GM18519 (cell line): ENCODE measurements at regions not wholly inside any gene's neighbourhood (a gene's known extent, or its start where the extent isn't known, plus 50 kb on each side); places are given as distances from the start of the nearest gene placed in this dataset.
"Not testable (repeated sequence)": the region's sequence is repeated elsewhere in the genome, so short reads cannot be mapped to it uniquely, and the experiment has no call there.

Experiments used
- ATAC-seq: cut with Tn5 transposase; IDR thresholded peaks from one replicate; pipeline ENCODE4 v1.9.1; 2021; ENCODE audit warnings: mild to moderate bottlenecking, moderate library complexity; ENCODE audit not compliant: unreplicated experiment, low FRiP score

DNA sequence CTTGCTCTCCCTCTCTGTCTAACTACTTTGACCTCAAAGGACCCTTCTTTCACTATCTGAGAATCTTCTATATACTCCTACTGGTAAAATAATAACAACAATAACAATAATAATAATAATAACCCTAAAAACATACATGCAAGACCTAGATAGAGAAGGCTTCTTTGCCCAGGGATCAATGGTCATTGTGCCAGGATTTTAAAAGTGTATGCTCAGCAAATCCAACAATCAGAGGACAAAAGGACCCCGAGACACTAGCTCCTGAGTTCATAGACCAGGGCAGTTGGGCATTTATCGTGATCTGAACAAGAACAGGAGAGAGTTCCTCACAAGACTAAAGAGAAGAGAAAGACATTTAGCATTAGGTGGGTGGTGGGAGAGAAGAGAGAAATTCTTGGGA is 358.5 kb downstream of the DAD1 start:
- ATAC-seq = no peak

DNA sequence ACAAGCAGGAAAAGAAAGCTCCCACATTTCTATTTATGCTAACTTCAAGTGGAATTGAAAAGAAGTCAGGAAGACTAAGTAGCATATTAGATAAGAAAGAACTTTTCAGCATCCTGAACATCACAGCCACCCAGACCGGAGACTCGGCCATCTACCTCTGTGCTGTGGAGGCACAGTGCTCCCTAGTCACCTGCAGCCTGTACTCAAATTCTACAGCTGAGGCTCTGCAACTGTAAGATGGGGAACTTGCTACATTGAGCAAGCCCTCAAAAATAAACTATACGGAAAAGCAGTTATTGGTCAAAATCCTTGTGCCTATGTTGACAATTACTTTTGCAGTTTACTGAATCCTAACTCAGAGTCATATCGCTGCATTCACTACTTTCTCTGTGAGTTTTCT is 361.9 kb downstream of the DAD1 start:
- ATAC-seq = no peak

- ATAC-seq = no peak
These were observed 362.6 kb downstream of the DAD1 start for GRCh38 chr14:22226381-22226780.

DNA sequence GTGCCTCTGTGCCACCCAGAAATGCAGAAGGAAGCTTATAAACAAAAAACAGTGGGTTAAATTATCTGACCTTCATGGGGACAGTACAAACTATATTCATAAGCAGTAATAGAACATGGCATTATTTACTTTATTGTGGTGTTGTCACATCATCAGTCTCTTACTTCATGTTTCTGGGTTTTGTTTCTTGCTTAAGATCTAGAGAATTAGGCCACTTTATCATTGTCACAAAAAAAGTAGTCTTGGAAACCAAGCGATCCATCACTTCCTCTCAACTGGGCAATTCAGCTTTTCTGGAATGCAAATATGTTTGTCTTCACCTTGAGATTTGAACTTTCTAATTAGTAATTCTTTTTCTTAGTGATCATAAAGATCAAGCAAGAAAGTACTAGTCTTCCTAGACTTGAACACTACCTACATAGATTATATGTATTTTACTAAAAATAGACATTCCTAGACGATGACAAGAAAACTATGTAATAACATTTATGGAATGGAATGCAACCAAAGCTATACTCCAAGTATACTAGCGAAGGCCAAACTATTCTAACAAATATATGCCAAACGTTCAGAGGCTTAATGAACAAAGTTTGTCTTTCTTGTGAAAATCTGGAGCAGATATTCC is 363.4 kb downstream of the DAD1 start:
- ATAC-seq = no peak

DNA sequence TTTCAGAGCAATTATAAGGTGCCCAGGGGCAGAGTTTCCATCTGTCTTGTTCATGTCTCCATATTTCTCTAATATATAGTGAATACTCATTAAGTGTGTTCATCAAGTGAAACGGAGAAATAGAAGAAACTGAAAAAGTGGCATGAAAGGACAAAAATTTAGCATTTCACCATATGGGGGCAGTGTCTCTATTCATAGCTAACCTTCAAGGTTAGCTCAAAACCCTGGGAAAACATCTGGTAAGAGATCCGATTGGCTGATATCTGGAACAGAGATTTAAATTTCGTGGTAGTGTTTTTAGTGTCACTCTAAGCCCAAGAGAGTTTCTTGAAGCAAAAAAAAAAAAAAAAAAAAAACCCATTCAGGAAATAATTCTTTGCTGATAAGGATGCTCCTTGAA is 367.5 kb downstream of the DAD1 start:
- ATAC-seq = no peak

DNA sequence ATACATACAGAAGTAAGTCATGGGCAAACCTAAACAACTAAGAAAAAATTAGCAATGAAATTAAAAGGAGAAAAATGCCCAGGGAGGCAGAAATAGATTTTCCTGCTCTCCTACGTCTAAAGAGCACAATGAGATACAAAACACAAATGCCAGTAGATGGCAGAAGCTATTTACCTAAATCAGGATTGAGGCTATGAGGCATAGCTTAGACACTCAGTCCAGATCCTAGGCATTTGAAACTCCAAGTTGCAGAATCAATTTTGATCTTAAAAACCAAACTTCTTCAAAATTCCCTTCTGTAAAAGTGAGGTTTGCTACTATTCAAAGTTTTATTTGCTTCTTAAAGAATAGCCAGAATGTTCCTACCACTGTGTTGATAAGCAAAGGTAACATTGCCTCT is 368.6 kb downstream of the DAD1 start:
- ATAC-seq = no peak

- ATAC-seq = no peak
These were observed 370.3 kb downstream of the DAD1 start for GRCh38 chr14:22218728-22219127.

DNA sequence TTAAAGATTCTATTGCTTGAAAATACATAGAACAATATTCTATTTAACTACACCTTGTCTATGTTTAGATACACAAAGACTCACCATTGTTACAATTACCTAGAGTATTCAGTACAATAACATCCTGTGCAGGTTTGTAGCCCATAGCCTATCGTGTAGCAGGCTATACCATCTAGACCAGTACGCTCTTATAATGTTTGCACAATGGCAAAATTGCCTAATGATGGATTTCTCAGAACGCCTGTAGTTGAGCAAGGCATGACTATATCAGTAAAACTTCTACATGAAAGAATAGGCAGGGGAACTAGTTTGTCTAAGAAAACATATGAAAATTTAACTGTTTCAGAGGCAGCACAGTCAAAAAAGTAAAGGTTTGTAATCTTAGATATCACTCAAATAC is 375.9 kb downstream of the DAD1 start:
- no peak for ATAC-seq

GRCh38 chr14:22210906-22211305 is 378.1 kb downstream of the DAD1 start:
- ATAC-seq = no peak

GRCh38 chr14:22210026-22210425 is 379.0 kb downstream of the DAD1 start:
- no peak for ATAC-seq

GRCh38 chr14:22203036-22203435 is 386.0 kb downstream of the DAD1 start:
- ATAC-seq = no peak

GRCh38 chr14:22202313-22202712 is 386.7 kb downstream of the DAD1 start:
- no peak for ATAC-seq

GRCh38 chr14:22200977-22201605 is 387.9 kb downstream of the DAD1 start:
- no peak for ATAC-seq

- not testable (repeated sequence) for ATAC-seq
These were observed 388.9 kb downstream of the DAD1 start for GRCh38 chr14:22200131-22200530.

DNA sequence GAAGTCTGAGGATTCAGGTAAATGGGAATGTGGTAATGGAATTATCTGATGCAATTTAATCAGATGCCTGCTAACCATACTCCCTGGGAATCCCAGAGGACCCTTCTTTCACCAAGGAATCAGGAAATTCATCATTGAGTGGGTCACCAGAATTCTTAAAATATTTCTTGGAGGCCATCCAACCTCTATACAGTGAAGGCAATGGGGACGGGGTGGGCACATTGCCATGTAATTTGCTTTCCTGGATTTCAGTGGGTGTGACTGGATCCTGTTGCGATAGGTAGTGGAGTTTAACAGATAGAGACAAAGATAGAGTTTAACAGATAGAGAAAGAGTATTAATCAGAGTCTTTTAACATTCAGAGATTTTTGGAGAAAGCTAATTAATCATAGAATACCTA is 394.4 kb downstream of the DAD1 start:
- ATAC-seq = no peak

DNA sequence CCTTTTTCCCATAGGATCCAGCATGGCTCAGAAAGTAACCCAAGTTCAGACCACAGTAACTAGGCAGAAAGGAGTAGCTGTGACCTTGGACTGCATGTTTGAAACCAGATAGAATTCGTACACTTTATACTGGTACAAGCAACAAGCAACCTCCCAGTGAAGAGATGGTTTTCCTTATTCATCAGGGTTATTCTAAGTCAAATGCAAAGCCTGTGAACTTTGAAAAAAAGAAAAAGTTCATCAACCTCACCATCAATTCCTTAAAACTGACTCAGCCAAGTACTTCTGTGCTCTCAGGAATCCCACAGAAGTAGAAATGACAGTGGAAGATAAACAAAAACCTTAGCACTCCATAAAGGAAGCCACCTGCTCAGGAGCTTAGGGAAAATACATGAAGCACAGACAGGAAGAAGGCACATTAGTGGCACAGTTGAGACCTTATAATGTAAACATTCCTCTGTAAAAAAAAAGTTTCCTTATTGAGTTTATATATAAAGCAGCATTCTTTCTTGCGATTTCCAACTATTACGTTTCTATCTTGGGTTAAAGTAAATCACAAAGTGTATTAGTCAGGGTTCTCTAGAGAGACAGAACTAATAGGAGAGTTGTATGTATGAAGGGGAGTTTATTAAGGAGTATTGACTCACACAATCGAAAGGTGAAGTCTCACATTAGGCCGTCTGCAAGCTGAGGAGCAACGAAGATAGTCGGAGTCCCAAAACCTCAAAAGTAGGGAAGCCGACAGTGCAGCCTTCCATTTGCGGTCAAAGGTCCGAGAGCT is 398.4 kb downstream of the DAD1 start:
- no peak for ATAC-seq

DNA sequence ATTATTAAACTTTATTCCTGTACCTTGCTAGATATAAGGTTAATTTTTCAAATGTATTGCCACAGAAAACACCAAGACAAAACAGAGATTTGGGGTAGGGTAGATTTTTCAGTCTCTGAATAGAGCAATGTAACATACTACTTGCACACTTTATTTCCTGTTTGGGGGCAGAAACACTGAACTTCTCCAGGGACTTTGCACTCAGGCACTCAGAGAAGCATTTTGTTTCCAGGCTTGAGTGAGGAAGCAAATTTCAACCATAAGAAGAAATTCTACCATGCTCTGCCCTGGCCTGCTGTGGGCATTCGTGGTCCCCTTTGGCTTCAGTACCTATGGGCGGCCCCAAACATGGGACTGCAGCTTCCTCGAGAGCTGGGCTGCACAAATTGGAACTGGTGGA is 399.1 kb downstream of the DAD1 start:
- ATAC-seq = no peak

DNA sequence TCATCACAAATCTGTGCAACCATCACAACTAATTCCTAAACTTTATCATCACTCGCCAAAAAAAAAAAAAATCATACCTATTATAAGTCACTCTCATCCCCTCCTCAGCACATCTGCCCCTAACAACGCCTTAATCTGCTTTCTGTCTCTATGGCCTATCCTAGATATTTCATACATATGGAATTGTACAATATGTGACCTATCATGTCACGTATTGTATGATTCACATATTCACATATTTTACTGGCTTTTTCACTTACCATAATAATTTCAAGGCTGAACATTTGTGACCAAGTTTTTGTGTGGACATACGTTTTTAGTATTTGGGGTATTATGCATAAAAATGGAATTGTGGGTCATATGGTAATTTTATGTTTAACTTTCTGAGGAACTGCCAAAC is 400.7 kb downstream of the DAD1 start:
- ATAC-seq = no peak

DNA sequence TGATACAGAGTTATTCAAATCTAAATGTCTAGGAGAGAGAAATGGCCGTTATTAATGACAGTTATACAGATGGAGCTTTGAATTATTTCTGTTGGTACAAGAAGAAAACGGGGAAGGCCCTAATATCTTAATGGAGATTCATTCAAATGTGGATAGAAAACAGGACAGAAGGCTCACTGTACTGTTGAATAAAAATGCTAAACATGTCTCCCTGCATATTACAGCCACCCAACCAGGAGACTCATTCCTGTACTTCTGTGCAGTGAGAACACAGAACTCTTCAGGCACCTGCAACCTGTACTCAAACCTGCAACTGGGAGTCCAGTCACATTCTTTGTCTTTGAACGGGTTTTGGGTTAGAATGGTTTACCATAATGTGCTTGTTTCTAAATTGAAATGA is 403.2 kb downstream of the DAD1 start:
- no peak for ATAC-seq

DNA sequence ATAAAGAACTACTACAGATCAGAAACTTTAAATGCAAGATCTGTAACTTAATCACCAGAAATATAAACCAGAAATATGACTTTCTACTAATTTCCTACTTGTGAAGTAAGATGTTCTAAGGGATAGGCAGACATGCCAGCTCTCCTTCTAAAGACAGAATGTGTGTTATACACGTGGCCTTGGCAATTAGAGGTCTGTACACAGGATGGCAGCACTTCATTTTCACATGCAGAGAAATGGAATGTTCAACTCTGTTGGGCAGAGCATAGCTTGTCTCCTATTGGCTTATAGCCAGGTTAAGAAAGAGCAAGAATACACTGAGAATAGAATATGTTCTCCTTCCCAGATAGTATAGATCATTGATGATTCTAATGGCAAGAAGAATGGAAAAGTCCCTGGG is 403.8 kb downstream of the DAD1 start:
- ATAC-seq = no peak

DNA sequence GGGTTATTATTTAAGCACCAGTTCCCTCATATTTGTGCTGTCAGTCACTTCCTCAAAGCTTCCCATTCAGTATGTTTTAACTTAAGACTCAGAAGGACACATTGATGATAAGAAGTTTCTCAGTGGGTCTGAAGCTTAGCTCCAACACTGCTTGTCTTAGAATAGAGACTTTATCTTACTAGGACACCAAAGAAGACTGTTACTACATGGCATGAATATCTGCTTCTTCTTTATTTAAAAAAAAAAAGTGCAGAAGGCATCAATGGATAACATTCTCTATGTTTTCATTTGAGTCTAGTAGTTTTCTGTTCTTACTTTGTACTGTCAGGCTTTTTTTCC is 404.2 kb downstream of the DAD1 start:
- no peak for ATAC-seq
